Calu3 (cell line): ENCODE measurements at regions not wholly inside any gene's neighbourhood (a gene's known extent, or its start where the extent isn't known, plus 50 kb on each side); places are given as distances from the start of the nearest gene placed in this dataset.

ENCODE experiments used
- BruUV-seq: library from RNA; stranded (reverse); fragments of 400-500 nt; replicated peaks from 2 replicates; lab custom pipeline; 2021; lab: Mats Ljungman, UMichigan
- CTCF ChIA-PET: fragments of 300-600 bp; sonication (Branson Sonifier 250); formaldehyde crosslinking; loops from one replicate; lab custom pipeline; 2022; ENCODE audit warnings: antibody characterized with exemption; lab: Charles Lee
- DNase-seq: peaks from one replicate; pipeline ENCODE4 v3.0.0; 2022
- H3K27ac Mint-ChIP-seq: one replicate; pipeline ENCODE4 v1.8.0; 2022; ENCODE audit warnings: mixed read lengths; ENCODE audit not compliant: unreplicated experiment
- H3K27me3 Mint-ChIP-seq: one replicate; pipeline ENCODE4 v1.8.0; 2022; ENCODE audit warnings: mixed read lengths; ENCODE audit not compliant: unreplicated experiment
- H3K36me3 Mint-ChIP-seq: one replicate; pipeline ENCODE4 v1.8.0; 2022; ENCODE audit warnings: mild to moderate bottlenecking, moderate library complexity, mixed read lengths; ENCODE audit not compliant: insufficient read depth, unreplicated experiment
- H3K4me1 Mint-ChIP-seq: one replicate; pipeline ENCODE4 v1.8.0; 2022; ENCODE audit warnings: mild to moderate bottlenecking, low read depth, mixed read lengths; ENCODE audit not compliant: unreplicated experiment
- H3K4me3 Mint-ChIP-seq: one replicate; pipeline ENCODE4 v1.8.0; 2022; ENCODE audit warnings: mild to moderate bottlenecking, low read depth, moderate library complexity, mixed read lengths; ENCODE audit not compliant: unreplicated experiment
- H3K9me3 Mint-ChIP-seq: one replicate; pipeline ENCODE4 v1.8.0; 2022; ENCODE audit warnings: low read depth, mixed read lengths; ENCODE audit not compliant: unreplicated experiment
- intact Hi-C: fragments of 100-400 bp; cut with micrococcal nuclease; formaldehyde crosslinking; loops from one replicate; pipeline ENCODE4 v1.10.0; 2022; ENCODE audit not compliant: unreplicated experiment
- TF ChIP-seq, protein P1 (sequence below): fragments of 200-600 bp; IDR thresholded peaks from one replicate; pipeline ENCODE4 v1.8.0; 2022; ENCODE audit warnings: antibody characterized with exemption; ENCODE audit not compliant: unreplicated experiment

DNA sequence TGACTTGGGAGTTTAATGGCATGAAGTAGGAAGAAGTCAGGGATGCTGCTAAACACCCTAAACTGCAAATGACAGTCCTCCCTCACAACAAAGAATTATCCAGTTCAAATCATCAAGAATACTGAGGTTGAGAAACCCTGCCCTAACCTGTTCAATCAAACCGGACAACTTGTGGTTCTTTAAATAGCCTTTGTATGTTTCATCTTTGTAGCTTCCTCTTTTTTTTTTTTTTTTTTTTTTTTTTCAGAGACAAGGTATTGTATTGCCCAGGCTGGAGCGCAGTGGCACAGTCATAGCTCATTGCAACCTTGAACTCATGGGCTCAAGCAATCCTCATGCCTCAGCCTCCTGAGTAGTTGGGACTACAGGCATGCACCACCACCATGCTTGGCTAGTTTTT lies 52.5 kb upstream of the TTC29 start:
- no peaks in the 10 kb centered on the region for H3K36me3 Mint-ChIP-seq
- no peak for DNase-seq
- BruUV-seq: no TSS peak
- no peak overlapping the region for H3K4me3 Mint-ChIP-seq
- H3K4me1 Mint-ChIP-seq: no peaks in the 10 kb centered on the region
- intact Hi-C loops: no loop called here
- TF ChIP-seq, protein P1, sequence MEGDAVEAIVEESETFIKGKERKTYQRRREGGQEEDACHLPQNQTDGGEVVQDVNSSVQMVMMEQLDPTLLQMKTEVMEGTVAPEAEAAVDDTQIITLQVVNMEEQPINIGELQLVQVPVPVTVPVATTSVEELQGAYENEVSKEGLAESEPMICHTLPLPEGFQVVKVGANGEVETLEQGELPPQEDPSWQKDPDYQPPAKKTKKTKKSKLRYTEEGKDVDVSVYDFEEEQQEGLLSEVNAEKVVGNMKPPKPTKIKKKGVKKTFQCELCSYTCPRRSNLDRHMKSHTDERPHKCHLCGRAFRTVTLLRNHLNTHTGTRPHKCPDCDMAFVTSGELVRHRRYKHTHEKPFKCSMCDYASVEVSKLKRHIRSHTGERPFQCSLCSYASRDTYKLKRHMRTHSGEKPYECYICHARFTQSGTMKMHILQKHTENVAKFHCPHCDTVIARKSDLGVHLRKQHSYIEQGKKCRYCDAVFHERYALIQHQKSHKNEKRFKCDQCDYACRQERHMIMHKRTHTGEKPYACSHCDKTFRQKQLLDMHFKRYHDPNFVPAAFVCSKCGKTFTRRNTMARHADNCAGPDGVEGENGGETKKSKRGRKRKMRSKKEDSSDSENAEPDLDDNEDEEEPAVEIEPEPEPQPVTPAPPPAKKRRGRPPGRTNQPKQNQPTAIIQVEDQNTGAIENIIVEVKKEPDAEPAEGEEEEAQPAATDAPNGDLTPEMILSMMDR: no peak
- no peak overlapping the region for H3K27ac Mint-ChIP-seq
- no peaks in the 10 kb centered on the region for H3K27me3 Mint-ChIP-seq
- H3K9me3 Mint-ChIP-seq: no peaks in the 10 kb centered on the region
- CTCF ChIA-PET: no interaction called here

GRCh38 chr4:147003956-147004809 lies 58.5 kb upstream of the TTC29 start:
- H3K27ac Mint-ChIP-seq: no peak overlapping the region
- DNase-seq: no peak
- H3K27me3 Mint-ChIP-seq: no peaks in the 10 kb centered on the region
- no peak overlapping the region for H3K4me3 Mint-ChIP-seq
- BruUV-seq: no TSS peak
- intact Hi-C loops: no loop called here
- H3K9me3 Mint-ChIP-seq: no peaks in the 10 kb centered on the region
- H3K4me1 Mint-ChIP-seq: no peaks in the 10 kb centered on the region
- TF ChIP-seq, protein P1: no peak
- CTCF ChIA-PET: no interaction called here
- no peaks in the 10 kb centered on the region for H3K36me3 Mint-ChIP-seq

GRCh38 chr4:147006229-147006628 lies 60.6 kb upstream of the TTC29 start:
- Mint-ChIP-seq H3K27ac (no peak overlapping the region), H3K27me3 (no peaks in the 10 kb centered on the region), H3K9me3 (no peaks in the 10 kb centered on the region), H3K36me3 (no peaks in the 10 kb centered on the region), H3K4me3 (no peak overlapping the region), H3K4me1 (no peaks in the 10 kb centered on the region)
- no peak for DNase-seq
- TF ChIP-seq, protein P1: no peak
- BruUV-seq: no TSS peak
- intact Hi-C loops: no loop called here
- CTCF ChIA-PET: interaction anchor here (0.9 kb wide), 1 partner anchor 13 kb away, joined by 3 read pairs; no protein-coding TSS in a partner anchor

DNA sequence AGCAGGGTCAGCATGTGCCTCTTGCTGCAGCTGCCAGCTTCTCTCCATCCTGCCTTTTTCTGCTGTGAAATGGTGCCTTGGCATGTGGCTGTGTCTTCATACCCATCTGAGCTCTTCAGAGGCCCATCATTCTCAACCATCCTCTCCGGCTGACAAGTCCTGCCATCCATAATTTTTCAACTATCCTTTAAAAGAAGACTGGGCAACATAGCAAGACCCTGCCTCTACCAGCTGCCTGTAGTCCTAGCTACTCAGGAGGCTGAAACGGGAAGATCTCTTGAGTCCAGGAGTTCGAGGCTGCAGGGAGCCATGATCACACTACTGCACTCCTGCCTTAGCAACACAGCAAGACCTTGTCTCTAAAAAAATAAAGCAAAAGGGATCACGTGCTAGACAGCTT lies 64.2 kb upstream of the TTC29 start:
- CTCF ChIA-PET: interaction anchor here (0.6 kb wide), 1 partner anchor 16 kb away, joined by 3 read pairs; no protein-coding TSS in a partner anchor
- TF ChIP-seq, protein P1: no peak
- no TSS peak for BruUV-seq
- H3K4me3 Mint-ChIP-seq: no peak overlapping the region
- DNase-seq: no peak
- H3K36me3 Mint-ChIP-seq: no peaks in the 10 kb centered on the region
- H3K4me1 Mint-ChIP-seq: no peaks in the 10 kb centered on the region
- no peaks in the 10 kb centered on the region for H3K9me3 Mint-ChIP-seq
- H3K27ac Mint-ChIP-seq: no peak overlapping the region
- H3K27me3 Mint-ChIP-seq: no peaks in the 10 kb centered on the region
- intact Hi-C loops: no loop called here
